ENCODE measurements at regions not wholly inside any gene's neighbourhood (a gene's known extent, or its start where the extent isn't known, plus 50 kb on each side); places are given as distances from the start of the nearest gene placed in this dataset.

- TF ChIP-seq CTCF (conservative IDR thresholded peaks at IDR 0.05; ENCODE audit: low read depth, low read length), result no peak
- no peak for TF ChIP-seq POLR2A (IDR thresholded peaks at IDR 0.05; ENCODE audit: low read depth, low read length)
- TF ChIP-seq MXI1 (IDR thresholded peaks at IDR 0.05; ENCODE audit: borderline replicate concordance, low read depth, low read length), result no peak
- no peak for TF ChIP-seq CEBPB (IDR thresholded peaks at IDR 0.05; ENCODE audit: low read depth, low read length)
- no peak for TF ChIP-seq NFE2L2 (IDR thresholded peaks at IDR 0.05; ENCODE audit: low read depth, low read length)
- no peak for TF ChIP-seq MAZ (IDR thresholded peaks at IDR 0.05; ENCODE audit: borderline replicate concordance, low read depth, low read length)
- no peak for TF ChIP-seq USF2 (IDR thresholded peaks at IDR 0.05; ENCODE audit: low read depth, low read length)
- TF ChIP-seq MAFK (IDR thresholded peaks at IDR 0.05; ENCODE audit: low read depth, low read length), result no peak
- no peak for TF ChIP-seq RCOR1 (IDR thresholded peaks at IDR 0.05; ENCODE audit: insufficient replicate concordance, low read length)
- no peak for TF ChIP-seq SMC3 (IDR thresholded peaks at IDR 0.05; ENCODE audit: low read depth, low read length)
- no peak for TF ChIP-seq RFX5 (IDR thresholded peaks at IDR 0.05; ENCODE audit: low read depth, low read length)
- TF ChIP-seq FOS (IDR thresholded peaks at IDR 0.05; ENCODE audit: low read depth, low read length), result no peak
- no peak for TF ChIP-seq BHLHE40 (IDR thresholded peaks at IDR 0.05; ENCODE audit: low read depth, low read length)
These were observed 221.9 kb upstream of the KCTD3 start for GRCh38 chr1:215345208-215345607.

Data from IMR-90 (cell line).